ENCODE measurements at regions not wholly inside any gene's neighbourhood (a gene's known extent, or its start where the extent isn't known, plus 50 kb on each side); places are given as distances from the start of the nearest gene placed in this dataset.

DNA sequence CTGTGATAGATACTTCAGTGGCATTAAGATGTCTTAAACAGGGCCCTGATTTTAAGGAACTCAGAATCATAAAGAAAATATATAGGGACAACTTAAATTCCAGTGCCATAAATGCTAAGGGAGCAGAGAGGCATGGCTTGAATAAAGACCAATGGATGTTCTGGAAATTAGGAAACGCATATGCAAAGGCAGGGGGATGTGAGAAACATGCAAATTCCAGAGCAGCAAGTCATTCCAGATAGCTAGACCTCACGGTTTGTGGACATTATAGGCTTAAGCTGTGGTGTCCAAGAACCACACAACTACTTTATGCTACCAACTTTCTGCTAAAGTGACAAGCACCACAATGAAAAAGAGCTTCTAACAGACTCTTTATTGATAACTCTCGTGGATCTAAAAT lies 132.6 kb upstream of the ANK2 start:
- no peak overlapping the region for H3K27ac Mint-ChIP-seq
- no peak for DNase-seq (ENCODE audit: low spot score)
- intact Hi-C loops (cut with micrococcal nuclease) = no loop called here
- H3K4me1 Mint-ChIP-seq (ENCODE audit: low read depth) = no peaks in the 10 kb centered on the region
- H3K27me3 Mint-ChIP-seq (ENCODE audit: insufficient read depth) = no peaks in the 10 kb centered on the region
- no peak overlapping the region for H3K4me3 Mint-ChIP-seq
- no peaks in the 10 kb centered on the region for H3K9me3 Mint-ChIP-seq
- no peaks in the 10 kb centered on the region for H3K36me3 Mint-ChIP-seq (ENCODE audit: low read depth)

DNA sequence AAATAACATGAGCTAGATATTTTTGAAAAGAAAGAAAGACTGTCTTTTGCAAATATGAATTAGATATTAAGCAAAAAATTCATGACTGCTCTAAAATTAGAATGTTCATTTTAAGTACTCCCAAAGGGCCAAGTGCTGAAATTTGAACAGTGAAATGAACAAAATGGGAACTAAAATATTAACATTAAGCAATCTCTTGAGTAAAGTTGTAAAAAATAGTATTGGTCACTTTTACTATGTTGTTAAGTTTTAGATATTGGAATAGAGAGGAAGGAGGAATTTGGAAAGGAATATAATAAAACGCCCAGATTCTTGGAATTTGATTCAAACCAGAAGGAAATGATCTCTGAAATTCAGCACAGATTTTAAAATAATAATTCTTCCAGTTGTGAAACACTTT lies 125.9 kb upstream of the ANK2 start:
- Mint-ChIP-seq H3K27ac (no peak overlapping the region), H3K27me3 (ENCODE audit: insufficient read depth) (peaks cover 5% of the 10 kb centered on the region), H3K36me3 (ENCODE audit: low read depth) (no peaks in the 10 kb centered on the region), H3K9me3 (no peaks in the 10 kb centered on the region), H3K4me1 (ENCODE audit: low read depth) (no peaks in the 10 kb centered on the region), H3K4me3 (no peak overlapping the region)
- no peak for DNase-seq (ENCODE audit: low spot score)
- intact Hi-C loops (cut with micrococcal nuclease) = no loop called here

DNA sequence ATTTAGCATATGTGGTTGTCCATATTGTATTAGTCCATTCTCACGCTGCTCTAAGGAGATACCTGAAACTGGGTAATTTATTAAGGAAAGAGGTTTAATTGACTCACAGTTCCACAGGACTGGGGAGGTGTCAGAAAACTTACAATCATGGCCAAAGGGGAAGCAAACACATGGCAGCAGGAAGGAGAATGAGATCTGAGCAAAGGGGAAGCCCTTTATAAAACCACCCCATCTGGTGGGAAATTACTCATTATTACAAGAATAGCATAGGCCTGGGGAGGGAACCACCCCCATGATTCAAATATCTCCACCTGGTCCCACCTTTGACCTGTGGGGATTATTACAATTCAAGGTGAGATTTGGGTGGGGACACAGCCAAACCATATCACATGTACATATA lies 122.6 kb upstream of the ANK2 start:
- Mint-ChIP-seq H3K36me3 (ENCODE audit: low read depth) (no peaks in the 10 kb centered on the region), H3K27me3 (ENCODE audit: insufficient read depth) (peaks cover 9% of the 10 kb centered on the region), H3K27ac (no peak overlapping the region), H3K4me3 (no peak overlapping the region), H3K4me1 (ENCODE audit: low read depth) (no peaks in the 10 kb centered on the region), H3K9me3 (no peaks in the 10 kb centered on the region)
- DNase-seq (ENCODE audit: low spot score) = no peak
- intact Hi-C loops (cut with micrococcal nuclease) = no loop called here

DNA sequence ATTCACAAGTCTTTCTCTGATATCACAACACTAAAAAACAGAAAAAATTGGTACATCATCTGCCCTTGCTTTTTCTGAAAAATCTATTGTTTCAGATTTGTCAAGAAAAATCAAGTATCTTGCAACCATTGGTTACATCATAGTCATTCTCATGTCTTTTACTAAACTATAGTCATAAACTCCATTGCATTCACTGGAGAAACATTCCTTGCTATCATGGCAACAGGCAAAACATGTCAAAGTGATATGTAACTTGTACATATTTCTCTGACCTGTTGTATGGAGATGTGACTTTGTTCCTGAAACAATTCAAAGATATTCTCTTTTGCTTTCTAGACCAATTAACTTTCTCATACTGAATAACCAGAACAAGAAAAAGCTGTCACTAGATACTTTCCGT lies 121.9 kb upstream of the ANK2 start:
- Mint-ChIP-seq H3K27ac (no peak overlapping the region), H3K27me3 (ENCODE audit: insufficient read depth) (peaks cover 9% of the 10 kb centered on the region), H3K36me3 (ENCODE audit: low read depth) (no peaks in the 10 kb centered on the region), H3K4me1 (ENCODE audit: low read depth) (no peaks in the 10 kb centered on the region), H3K9me3 (no peaks in the 10 kb centered on the region), H3K4me3 (no peak overlapping the region)
- DNase-seq (ENCODE audit: low spot score) = no peak
- intact Hi-C loops (cut with micrococcal nuclease) = no loop called here

DNA sequence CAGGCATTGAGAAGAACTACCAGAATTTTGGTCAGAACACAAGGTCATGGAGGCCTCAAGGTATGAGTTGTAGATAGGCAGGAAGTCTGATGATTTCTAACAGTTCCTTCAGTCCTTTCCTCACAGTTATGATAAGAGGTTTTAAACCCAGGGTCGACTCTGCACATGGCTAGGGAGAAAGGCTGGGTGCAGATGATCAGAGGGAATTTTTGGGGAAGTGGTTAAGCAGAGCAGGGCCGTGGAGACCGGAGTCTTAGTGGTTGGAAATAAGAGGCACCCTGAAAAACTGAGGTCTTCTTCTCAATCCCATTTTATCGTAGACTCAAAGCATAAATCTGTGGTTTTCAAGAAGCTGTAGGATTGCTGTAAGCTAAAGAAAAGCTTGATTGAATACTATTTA lies 118.5 kb upstream of the ANK2 start:
- peaks cover 4% of the 10 kb centered on the region for H3K27me3 Mint-ChIP-seq (ENCODE audit: insufficient read depth)
- no peaks in the 10 kb centered on the region for H3K9me3 Mint-ChIP-seq
- no peaks in the 10 kb centered on the region for H3K36me3 Mint-ChIP-seq (ENCODE audit: low read depth)
- intact Hi-C loops (cut with micrococcal nuclease) = no loop called here
- no peak overlapping the region for H3K27ac Mint-ChIP-seq
- H3K4me1 Mint-ChIP-seq (ENCODE audit: low read depth) = no peaks in the 10 kb centered on the region
- DNase-seq (ENCODE audit: low spot score) = no peak
- H3K4me3 Mint-ChIP-seq = no peak overlapping the region

DNA sequence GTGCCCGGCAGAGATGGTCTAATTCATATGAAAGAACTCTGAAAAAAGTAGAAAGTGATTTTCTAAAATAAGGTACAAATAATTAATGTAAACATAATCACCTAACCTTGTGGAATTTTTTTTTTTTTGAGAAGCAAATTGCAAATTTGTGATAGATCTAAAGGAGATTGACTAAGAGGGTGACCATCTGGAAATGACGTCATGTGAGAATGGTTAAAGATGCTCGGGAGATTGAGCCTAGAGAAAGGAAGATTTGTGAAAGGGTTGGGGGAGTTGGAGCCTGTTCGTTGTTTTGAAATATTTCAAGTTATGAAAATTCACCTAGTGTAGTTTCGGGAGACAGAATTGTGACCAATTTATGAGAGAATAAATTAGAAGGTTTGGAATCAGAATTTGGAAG lies 115.7 kb upstream of the ANK2 start:
- H3K36me3 Mint-ChIP-seq (ENCODE audit: low read depth) = no peaks in the 10 kb centered on the region
- H3K9me3 Mint-ChIP-seq = no peaks in the 10 kb centered on the region
- intact Hi-C loops (cut with micrococcal nuclease) = no loop called here
- peaks cover 4% of the 10 kb centered on the region for H3K27me3 Mint-ChIP-seq (ENCODE audit: insufficient read depth)
- no peak for DNase-seq (ENCODE audit: low spot score)
- H3K4me1 Mint-ChIP-seq (ENCODE audit: low read depth) = no peaks in the 10 kb centered on the region
- no peak overlapping the region for H3K4me3 Mint-ChIP-seq
- no peak overlapping the region for H3K27ac Mint-ChIP-seq

DNA sequence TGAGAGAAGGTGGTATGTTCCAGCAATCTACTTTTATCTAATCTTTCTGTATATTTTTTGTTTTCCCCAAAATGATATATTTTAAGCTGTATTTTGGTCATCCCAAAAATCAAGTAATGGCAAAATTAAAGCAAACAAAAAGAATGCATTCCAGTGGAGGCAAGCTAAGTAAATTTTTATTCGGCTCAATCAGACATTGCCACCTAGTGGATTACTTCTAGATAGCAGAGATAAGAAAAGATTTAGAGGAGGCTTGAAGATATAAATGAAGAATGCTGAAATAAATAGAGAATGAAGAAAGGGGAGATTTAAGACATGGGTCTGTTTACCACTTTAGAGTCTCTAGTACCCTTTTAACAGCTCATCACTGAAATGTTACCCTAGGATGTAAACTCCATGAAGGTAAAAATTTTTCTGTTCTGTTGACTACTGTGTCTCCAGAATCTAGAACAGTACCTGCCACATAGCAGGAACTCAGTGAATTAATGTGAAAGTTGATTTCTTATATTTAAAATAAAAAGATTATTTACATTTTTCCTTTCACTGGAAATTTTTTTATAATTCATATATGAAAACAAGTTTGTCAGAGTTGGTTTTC lies 110.9 kb upstream of the ANK2 start:
- no peak overlapping the region for H3K27ac Mint-ChIP-seq
- H3K36me3 Mint-ChIP-seq (ENCODE audit: low read depth) = no peaks in the 10 kb centered on the region
- intact Hi-C loops (cut with micrococcal nuclease) = loop anchor here (1.0 to 5.0 kb wide), 3 partner anchors 173 to 611 kb away; no protein-coding TSS in a partner anchor
- H3K27me3 Mint-ChIP-seq (ENCODE audit: insufficient read depth) = no peaks in the 10 kb centered on the region
- DNase-seq (ENCODE audit: low spot score) = no peak
- no peaks in the 10 kb centered on the region for H3K9me3 Mint-ChIP-seq
- no peak overlapping the region for H3K4me3 Mint-ChIP-seq
- H3K4me1 Mint-ChIP-seq (ENCODE audit: low read depth) = no peaks in the 10 kb centered on the region

DNA sequence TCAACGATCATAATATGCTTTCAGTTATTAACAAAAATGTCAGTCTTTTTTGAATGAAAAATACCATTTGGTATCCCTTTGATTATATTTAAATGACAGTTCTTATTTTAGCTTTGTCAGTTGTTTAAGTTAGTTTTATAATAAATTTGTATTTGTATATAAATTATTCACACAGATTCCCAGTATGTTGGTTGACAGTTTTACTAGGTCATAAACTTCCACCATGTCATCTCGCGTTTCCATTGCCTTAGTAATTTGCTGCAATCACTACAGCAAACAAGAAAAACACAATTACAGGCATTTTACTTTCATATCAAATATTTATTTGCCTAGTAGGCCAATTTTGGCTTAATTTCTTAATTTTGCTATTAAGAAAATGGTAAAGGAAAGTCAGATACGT lies 109.6 kb upstream of the ANK2 start:
- H3K4me1 Mint-ChIP-seq (ENCODE audit: low read depth) = no peaks in the 10 kb centered on the region
- H3K4me3 Mint-ChIP-seq = no peak overlapping the region
- intact Hi-C loops (cut with micrococcal nuclease) = loop anchor here (5.0 kb wide), 1 partner anchor 613 kb away; no protein-coding TSS in a partner anchor
- no peaks in the 10 kb centered on the region for H3K36me3 Mint-ChIP-seq (ENCODE audit: low read depth)
- no peak for DNase-seq (ENCODE audit: low spot score)
- no peaks in the 10 kb centered on the region for H3K27me3 Mint-ChIP-seq (ENCODE audit: insufficient read depth)
- no peaks in the 10 kb centered on the region for H3K9me3 Mint-ChIP-seq
- no peak overlapping the region for H3K27ac Mint-ChIP-seq

DNA sequence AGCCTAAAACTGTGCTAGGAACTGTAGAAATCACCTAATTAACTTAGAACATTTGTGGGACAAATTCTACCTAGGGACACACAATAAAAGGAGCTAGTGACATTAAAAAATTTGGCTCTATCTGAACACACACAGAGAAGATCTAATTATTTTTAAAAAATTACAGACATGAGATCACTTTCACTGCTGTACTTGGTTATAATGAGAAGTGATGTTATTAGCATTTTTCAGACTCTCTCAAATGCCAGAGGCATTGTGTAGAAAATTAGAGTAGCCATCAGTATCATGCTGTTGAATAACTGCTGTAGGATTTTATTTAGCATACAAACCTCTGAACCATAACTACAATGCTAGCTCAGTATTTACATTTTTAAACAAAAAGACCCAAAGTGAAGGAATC lies 109.1 kb upstream of the ANK2 start:
- intact Hi-C loops (cut with micrococcal nuclease) = no loop called here
- Mint-ChIP-seq H3K9me3 (no peaks in the 10 kb centered on the region), H3K27me3 (ENCODE audit: insufficient read depth) (no peaks in the 10 kb centered on the region), H3K4me3 (no peak overlapping the region), H3K36me3 (ENCODE audit: low read depth) (no peaks in the 10 kb centered on the region), H3K4me1 (ENCODE audit: low read depth) (no peaks in the 10 kb centered on the region), H3K27ac (no peak overlapping the region)
- DNase-seq (ENCODE audit: low spot score) = no peak

DNA sequence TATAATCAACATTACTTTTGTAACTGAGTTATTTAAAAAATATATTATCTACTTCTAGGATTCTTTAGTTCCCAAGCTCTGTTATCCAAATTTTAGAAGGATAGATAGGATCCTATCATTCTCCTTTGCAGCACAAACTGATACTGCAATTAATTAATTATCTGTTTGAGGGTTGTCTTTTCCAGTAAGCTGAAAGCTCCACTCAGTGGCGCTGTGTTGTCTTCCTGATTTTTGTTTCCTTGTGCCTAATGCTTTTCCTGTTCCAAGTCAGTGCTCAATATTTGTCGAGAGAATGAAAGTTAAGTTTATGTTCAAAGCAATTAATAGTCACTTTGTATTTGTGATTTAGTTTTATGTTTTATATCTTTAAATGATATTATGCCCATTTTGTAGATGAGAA lies 107.4 kb upstream of the ANK2 start:
- no peak overlapping the region for H3K27ac Mint-ChIP-seq
- no peak overlapping the region for H3K4me3 Mint-ChIP-seq
- no peaks in the 10 kb centered on the region for H3K9me3 Mint-ChIP-seq
- H3K27me3 Mint-ChIP-seq (ENCODE audit: insufficient read depth) = peaks cover 5% of the 10 kb centered on the region
- no peak for DNase-seq (ENCODE audit: low spot score)
- intact Hi-C loops (cut with micrococcal nuclease) = no loop called here
- H3K36me3 Mint-ChIP-seq (ENCODE audit: low read depth) = no peaks in the 10 kb centered on the region
- no peaks in the 10 kb centered on the region for H3K4me1 Mint-ChIP-seq (ENCODE audit: low read depth)

DNA sequence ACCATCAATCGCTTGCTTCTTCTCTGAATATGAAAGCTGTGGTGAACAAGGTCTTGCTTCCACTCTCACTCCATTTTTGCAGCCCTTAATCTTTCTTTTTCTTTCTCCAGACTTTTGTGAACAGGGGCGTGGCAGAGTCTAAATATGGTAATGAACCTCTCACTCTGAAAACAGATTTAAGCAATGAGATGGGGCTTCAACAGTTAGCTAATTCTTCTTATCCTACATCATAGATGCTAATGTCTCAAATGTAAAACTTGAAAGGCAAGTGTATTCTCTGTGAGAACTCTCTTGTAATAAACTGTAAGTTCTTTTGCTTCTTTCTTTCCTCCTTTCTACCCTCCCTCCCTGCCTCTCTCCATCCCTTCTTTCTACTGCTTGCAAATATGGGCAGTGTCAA lies 106.5 kb upstream of the ANK2 start:
- Mint-ChIP-seq H3K9me3 (no peaks in the 10 kb centered on the region), H3K27me3 (ENCODE audit: insufficient read depth) (peaks cover 5% of the 10 kb centered on the region), H3K4me3 (no peak overlapping the region), H3K36me3 (ENCODE audit: low read depth) (no peaks in the 10 kb centered on the region), H3K27ac (no peak overlapping the region), H3K4me1 (ENCODE audit: low read depth) (no peaks in the 10 kb centered on the region)
- no peak for DNase-seq (ENCODE audit: low spot score)
- intact Hi-C loops (cut with micrococcal nuclease) = no loop called here

DNA sequence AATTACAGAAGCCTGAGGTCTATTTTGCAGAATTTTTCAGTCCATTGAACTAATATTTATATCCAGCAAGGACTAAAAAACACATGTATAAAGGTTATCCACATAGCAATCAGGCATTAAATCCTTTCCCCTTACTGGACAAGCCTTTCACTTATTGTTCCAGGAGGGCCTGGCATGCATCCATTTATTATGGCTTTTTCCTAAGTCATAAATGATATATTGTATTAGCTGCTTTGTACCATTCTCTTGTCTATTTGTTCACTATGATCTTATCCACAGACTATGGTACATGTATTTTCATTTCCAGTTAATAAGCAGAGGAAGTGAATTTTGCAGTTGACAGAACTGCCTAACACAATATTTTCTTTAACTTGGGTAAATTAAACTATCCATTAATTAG lies 105.4 kb upstream of the ANK2 start:
- intact Hi-C loops (cut with micrococcal nuclease) = no loop called here
- Mint-ChIP-seq H3K36me3 (ENCODE audit: low read depth) (no peaks in the 10 kb centered on the region), H3K4me3 (no peak overlapping the region), H3K4me1 (ENCODE audit: low read depth) (no peaks in the 10 kb centered on the region), H3K27me3 (ENCODE audit: insufficient read depth) (peaks cover 5% of the 10 kb centered on the region), H3K9me3 (no peaks in the 10 kb centered on the region), H3K27ac (no peak overlapping the region)
- DNase-seq (ENCODE audit: low spot score) = no peak

DNA sequence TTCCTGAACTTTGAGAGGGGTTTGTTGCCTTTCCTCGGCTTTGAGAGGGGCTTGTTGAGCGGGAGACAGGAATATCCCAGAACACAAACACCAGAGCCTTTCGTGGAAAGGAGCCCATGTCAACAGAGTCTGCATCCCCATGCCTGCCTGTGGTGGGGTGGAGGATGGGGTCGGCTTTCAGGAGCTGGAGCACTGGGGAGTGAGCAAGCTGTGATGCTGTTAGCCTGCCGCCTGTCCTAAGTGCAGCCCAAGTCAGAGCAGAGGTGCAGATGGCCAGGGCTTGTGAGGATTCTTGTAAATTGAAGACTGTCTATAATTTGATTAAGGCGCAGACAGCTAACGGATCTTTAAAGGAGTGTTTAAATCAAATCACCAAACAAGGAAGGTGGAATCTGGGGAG lies 103.3 kb upstream of the ANK2 start:
- H3K9me3 Mint-ChIP-seq = no peaks in the 10 kb centered on the region
- H3K36me3 Mint-ChIP-seq (ENCODE audit: low read depth) = no peaks in the 10 kb centered on the region
- no peaks in the 10 kb centered on the region for H3K4me1 Mint-ChIP-seq (ENCODE audit: low read depth)
- intact Hi-C loops (cut with micrococcal nuclease) = no loop called here
- H3K27ac Mint-ChIP-seq = no peak overlapping the region
- DNase-seq (ENCODE audit: low spot score) = no peak
- peaks cover 5% of the 10 kb centered on the region for H3K27me3 Mint-ChIP-seq (ENCODE audit: insufficient read depth)
- no peak overlapping the region for H3K4me3 Mint-ChIP-seq

DNA sequence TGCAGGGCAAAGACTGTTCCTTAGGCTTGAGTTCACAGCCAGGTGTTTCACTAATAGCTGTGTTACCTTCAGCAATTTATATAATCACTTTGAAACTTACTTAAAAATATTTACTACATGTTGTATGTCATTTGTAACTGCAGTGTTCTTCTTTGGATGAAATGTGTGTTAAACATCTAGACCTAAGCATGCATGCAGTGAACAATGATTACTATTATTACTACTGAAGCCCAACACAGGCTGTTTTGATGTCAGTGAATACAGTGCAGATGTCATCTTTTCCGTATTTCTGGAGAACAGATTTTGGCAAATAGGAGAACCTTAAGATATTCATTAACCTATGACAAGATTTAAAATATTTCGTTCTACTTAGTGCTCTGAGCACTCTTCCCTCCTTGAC lies 101.8 kb upstream of the ANK2 start:
- Mint-ChIP-seq H3K4me1 (ENCODE audit: low read depth) (no peaks in the 10 kb centered on the region), H3K27ac (no peak overlapping the region), H3K36me3 (ENCODE audit: low read depth) (no peaks in the 10 kb centered on the region), H3K9me3 (no peaks in the 10 kb centered on the region), H3K4me3 (no peak overlapping the region), H3K27me3 (ENCODE audit: insufficient read depth) (peaks cover 5% of the 10 kb centered on the region)
- intact Hi-C loops (cut with micrococcal nuclease) = no loop called here
- no peak for DNase-seq (ENCODE audit: low spot score)

All from activated T-helper 1 cell treated with anti-CD3 and anti-CD28 coated beads, Interleukin-12 subunit alpha, Interleukin-12 subunit beta, Interleukin-2, Interleukin-4 antibody, amounts not matched to agents 30 ng/mL and 10 ng/mL and 1 ng/mL, durations not matched to agents 14 hours and 24 hours and 36 hours (primary cell).